PC-3 (cell line): ENCODE measurements at regions not wholly inside any gene's neighbourhood (a gene's known extent, or its start where the extent isn't known, plus 50 kb on each side); places are given as distances from the start of the nearest gene placed in this dataset.

ENCODE experiments used
- ATAC-seq: fragments of 200-7000 bp; cut with Tn5 transposase; 2 replicates; pipeline ENCODE4 v1.9.1; 2020; ENCODE audit warnings: mild to moderate bottlenecking, moderate library complexity
- BruUV-seq: library from RNA; stranded (reverse); fragments of 400-500 nt; replicated peaks from 2 replicates; lab custom pipeline; 2021; lab: Mats Ljungman, UMichigan
- CTCF ChIA-PET: fragments of 300-600 bp; sonication (Branson Sonifier 250); formaldehyde crosslinking; loops from one replicate; lab custom pipeline; 2022; ENCODE audit warnings: antibody characterized with exemption; lab: Charles Lee
- POLR2A ChIA-PET: fragments of 300-600 bp; sonication (Branson Sonifier 250); formaldehyde crosslinking; loops from one replicate; lab custom pipeline; 2022; ENCODE audit warnings: antibody characterized with exemption; ENCODE audit not compliant: unreplicated experiment; lab: Charles Lee
- DNase-seq: peaks from one replicate; pipeline ENCODE4 v3.0.0-alpha.2; 2015
- H2AFZ ChIP-seq: fragments of 300-600 bp; sonication (generic); 2 replicates; pipeline ENCODE4 v1.6.0; 2016; ENCODE audit warnings: antibody characterized with exemption, low read length
- H3F3A ChIP-seq: fragments of 300-600 bp; sonication (generic); one replicate; pipeline ENCODE4 v1.6.0; 2017; ENCODE audit warnings: antibody characterized with exemption, low read length, control low read depth, mild to moderate bottlenecking; ENCODE audit not compliant: unreplicated experiment
- H3K27ac ChIP-seq: fragments of 300-600 bp; sonication (generic); 2 replicates; pipeline ENCODE4 v1.5.1; 2016; ENCODE audit warnings: mild to moderate bottlenecking, low read length
- H3K27me3 ChIP-seq: fragments of 300-600 bp; sonication (generic); 2 replicates; pipeline ENCODE4 v1.6.1; 2016; ENCODE audit warnings: low read length, mixed read lengths
- H3K36me3 ChIP-seq: fragments of 300-600 bp; sonication (generic); 2 replicates; pipeline ENCODE4 v1.6.1; 2016; ENCODE audit warnings: low read depth, mixed run types, low read length, mixed read lengths
- H3K4me1 ChIP-seq: fragments of 300-600 bp; sonication (generic); 2 replicates; pipeline ENCODE4 v1.5.1; 2016; ENCODE audit warnings: low read length; ENCODE audit not compliant: insufficient read depth
- H3K4me2 ChIP-seq: fragments of 300-600 bp; sonication (generic); 2 replicates; pipeline ENCODE4 v1.6.0; 2016; ENCODE audit warnings: low read length
- H3K4me3 ChIP-seq: fragments of 300-600 bp; sonication (generic); 2 replicates; pipeline ENCODE4 v1.5.1; 2016; ENCODE audit warnings: mild to moderate bottlenecking, low read length, mixed read lengths
- H3K79me2 ChIP-seq: fragments of 300-600 bp; sonication (generic); 2 replicates; pipeline ENCODE4 v1.6.1; 2017; ENCODE audit warnings: low read length, mixed read lengths
- H3K9ac ChIP-seq: fragments of 300-600 bp; sonication (generic); 2 replicates; pipeline ENCODE4 v1.6.0; 2016; ENCODE audit warnings: mild to moderate bottlenecking, low read length
- H3K9me2 ChIP-seq: fragments of 300-600 bp; sonication (generic); replicated peaks from 2 replicates; pipeline ENCODE4 v1.6.1; 2016; ENCODE audit warnings: mixed run types, low read length, mixed read lengths
- H3K9me3 ChIP-seq: fragments of 300-600 bp; sonication (generic); 2 replicates; pipeline ENCODE4 v1.6.1; 2016; ENCODE audit warnings: low read length, mixed read lengths
- H4K20me1 ChIP-seq: fragments of 300-600 bp; sonication (generic); 2 replicates; pipeline ENCODE4 v1.6.1; 2016; ENCODE audit warnings: low read length, mixed read lengths
- CTCF ChIP-seq: fragments of 300-600 bp; sonication (generic); conservative IDR thresholded peaks from 2 replicates; pipeline ENCODE4 v1.5.1; 2017; ENCODE audit warnings: antibody characterized with exemption, low read depth, mild to moderate bottlenecking, low read length
- EZH2 ChIP-seq: fragments of 300-600 bp; sonication (generic); IDR thresholded peaks from one replicate; pipeline ENCODE4 v1.6.1; 2017; ENCODE audit warnings: antibody characterized with exemption, mild to moderate bottlenecking, low read length; ENCODE audit not compliant: unreplicated experiment
- EZH2phosphoT487 ChIP-seq: fragments of 300-600 bp; sonication (generic); IDR thresholded peaks from 2 replicates; pipeline ENCODE4 v1.6.1; 2018; ENCODE audit warnings: mild to moderate bottlenecking, antibody characterized with exemption, low read length, borderline replicate concordance
- intact Hi-C: fragments of 100-400 bp; cut with micrococcal nuclease; formaldehyde crosslinking; loops from 2 replicates; pipeline ENCODE4 v1.9.0; 2023

DNA sequence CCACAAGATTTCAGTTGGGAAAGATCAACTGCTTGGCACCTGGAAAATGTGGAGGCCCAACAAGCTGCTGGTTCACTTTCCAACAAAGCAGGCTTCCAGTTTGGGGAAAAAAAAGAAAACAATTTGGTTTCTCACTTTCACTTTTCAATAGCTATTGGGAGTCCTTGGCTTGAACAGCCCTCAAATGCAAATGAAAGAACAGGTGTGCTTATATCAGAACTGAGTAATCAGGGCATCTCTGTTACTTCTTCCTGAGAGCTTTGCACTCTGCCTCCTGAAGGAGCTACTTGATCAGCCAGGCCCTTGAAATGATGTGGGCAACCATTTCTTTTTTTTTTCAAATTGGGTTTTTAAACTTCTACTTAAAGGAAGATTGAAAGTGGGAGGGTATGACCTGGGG, 73.5 kb downstream of the MFAP3 start:
- H3K27ac ChIP-seq = no peak overlapping the region
- ChIA-PET CTCF (no interaction called here), POLR2A (no interaction called here)
- peaks cover 4% of the 10 kb centered on the region; the same call in 1 of the 2 replicates for H3K4me1 ChIP-seq
- no peak overlapping the region for H3K4me2 ChIP-seq
- no TSS peak for BruUV-seq
- no peak overlapping the region for H2AFZ ChIP-seq
- H3K79me2 ChIP-seq = no peaks in the 10 kb centered on the region
- H4K20me1 ChIP-seq = no peaks in the 10 kb centered on the region
- ATAC-seq (no peak), DNase-seq (no peak)
- no peak for TF ChIP-seq EZH2
- TF ChIP-seq EZH2phosphoT487 = no peak
- TF ChIP-seq CTCF = no peak
- no peaks in the 10 kb centered on the region for H3F3A ChIP-seq
- no peaks in the 10 kb centered on the region for H3K9me2 ChIP-seq
- H3K27me3 ChIP-seq = no peaks in the 10 kb centered on the region
- intact Hi-C loops = no loop called here
- H3K36me3 ChIP-seq = no peaks in the 10 kb centered on the region
- H3K9ac ChIP-seq = no peak overlapping the region
- H3K9me3 ChIP-seq = no peaks in the 10 kb centered on the region
- no peak overlapping the region for H3K4me3 ChIP-seq

GRCh38 chr5:154115291-154115690, 75.2 kb upstream of the GALNT10 start:
- H3K36me3 ChIP-seq = no peaks in the 10 kb centered on the region
- no peaks in the 10 kb centered on the region for H3K9me2 ChIP-seq
- no peaks in the 10 kb centered on the region for H3F3A ChIP-seq
- H3K79me2 ChIP-seq = no peaks in the 10 kb centered on the region
- no peak for TF ChIP-seq EZH2
- no peak for TF ChIP-seq CTCF
- TF ChIP-seq EZH2phosphoT487 = no peak
- no peak overlapping the region for H3K9ac ChIP-seq
- H3K27ac ChIP-seq = no peak overlapping the region
- no peaks in the 10 kb centered on the region for H3K27me3 ChIP-seq
- peaks cover 19% of the 10 kb centered on the region for H3K4me1 ChIP-seq
- ATAC-seq (no peak), DNase-seq (no peak)
- ChIA-PET POLR2A (no interaction called here), CTCF (no interaction called here)
- no peak overlapping the region for H3K4me2 ChIP-seq
- intact Hi-C loops = no loop called here
- H3K9me3 ChIP-seq = no peaks in the 10 kb centered on the region
- no peak overlapping the region for H2AFZ ChIP-seq
- no TSS peak for BruUV-seq
- no peaks in the 10 kb centered on the region for H4K20me1 ChIP-seq
- H3K4me3 ChIP-seq = no peak overlapping the region

- Histone ChIP-seq H3F3A (no peaks in the 10 kb centered on the region), H3K4me3 (no peak overlapping the region), H2AFZ (no peak overlapping the region), H3K4me1 (peaks cover 15% of the 10 kb centered on the region), H3K4me2 (no peak overlapping the region), H3K9me2 (no peaks in the 10 kb centered on the region), H3K9me3 (no peaks in the 10 kb centered on the region), H3K27ac (no peak overlapping the region), H3K9ac (no peak overlapping the region), H3K27me3 (no peaks in the 10 kb centered on the region), H4K20me1 (no peaks in the 10 kb centered on the region), H3K36me3 (no peaks in the 10 kb centered on the region), H3K79me2 (no peaks in the 10 kb centered on the region)
- no peak for DNase-seq
- ChIA-PET CTCF (no interaction called here), POLR2A (no interaction called here)
- intact Hi-C loops = no loop called here
- no TSS peak for BruUV-seq
- no peak for ATAC-seq
- TF ChIP-seq CTCF = no peak
- no peak for TF ChIP-seq EZH2
- TF ChIP-seq EZH2phosphoT487 = no peak
These were observed 73.5 kb upstream of the GALNT10 start for GRCh38 chr5:154117050-154117449.
